GM12878 (cell line): ENCODE measurements at regions not wholly inside any gene's neighbourhood (a gene's known extent, or its start where the extent isn't known, plus 50 kb on each side); places are given as distances from the start of the nearest gene placed in this dataset.

ENCODE experiments used
- ATAC-seq: fragments of 200-7000 bp; cut with Tn5 transposase; 3 replicates; pipeline ENCODE4 v1.9.1; 2020; ENCODE audit warnings: mild to moderate bottlenecking, moderate library complexity
- BruUV-seq: library from RNA; stranded (reverse); fragments of 400-500 nt; replicated peaks from 2 replicates; lab custom pipeline; 2021; lab: Mats Ljungman, UMichigan
- CTCF ChIA-PET: fragments of 300-600 bp; sonication (Branson Sonifier 250); formaldehyde crosslinking; extraction: SDS; loops from one replicate; lab custom pipeline; 2021; ENCODE audit warnings: inconsistent platforms; lab: Yijun Ruan, JAX
- POLR2A ChIA-PET: fragments of 350-600 bp; formaldehyde crosslinking; extraction: SDS; loops from one replicate; lab custom pipeline; 2021; ENCODE audit warnings: inconsistent platforms; lab: Charles Lee
- RAD21 ChIA-PET: fragments of 300-600 bp; sonication (Branson Sonifier 250); formaldehyde crosslinking; loops from one replicate; lab custom pipeline; 2023; ENCODE audit warnings: antibody characterized with exemption; ENCODE audit not compliant: unreplicated experiment; lab: Charles Lee
- SMC1A ChIA-PET: fragments of 300-600 bp; sonication (Branson Sonifier 250); formaldehyde crosslinking; loops from one replicate; lab custom pipeline; 2023; ENCODE audit not compliant: unreplicated experiment, uncharacterized antibody; lab: Charles Lee
- DNase-seq: peaks from one replicate; pipeline ENCODE4 v3.0.0-alpha.2; 2011; ENCODE audit warnings: low read depth, low spot score
- FAIRE-seq: peaks from 3 replicates; lab custom pipeline; 2011; peaks lifted over from hg19 to GRCh38; lab: Jason Lieb, UNC
- H2AFZ ChIP-seq: 2 replicates; pipeline ENCODE4 v1.6.0; 2011; ENCODE audit warnings: low read depth, low read length, control low read depth; ENCODE audit not compliant: control insufficient read depth
- H3K27ac ChIP-seq: 2 replicates; pipeline ENCODE4 v1.5.1; 2011; ENCODE audit warnings: control low read depth; ENCODE audit not compliant: control insufficient read depth, insufficient read depth
- H3K27me3 ChIP-seq, 2 experiments: replicated peaks in 1 of 2; 2 replicates each; pipeline versions ENCODE4 v1.6.0 to v1.6.1; 2011; ENCODE audit warnings: low read length in 1 of 2; ENCODE audit not compliant: control insufficient read depth in 2 of 2, insufficient read depth in 2 of 2
- H3K36me3 ChIP-seq, 2 experiments: 2 replicates each; pipeline ENCODE4 v1.5.1; 2011; ENCODE audit warnings: low read length in 1 of 2; ENCODE audit not compliant: control insufficient read depth in 2 of 2, insufficient read depth in 2 of 2
- H3K4me1 ChIP-seq: 2 replicates; pipeline ENCODE4 v1.6.1; 2011; ENCODE audit warnings: mild to moderate bottlenecking, low read length, moderate library complexity, mixed read lengths; ENCODE audit not compliant: control insufficient read depth, insufficient read depth
- H3K4me2 ChIP-seq: 2 replicates; pipeline ENCODE4 v1.6.0; 2011; ENCODE audit warnings: control low read depth; ENCODE audit not compliant: control insufficient read depth, insufficient read depth
- H3K4me3 ChIP-seq: fragments of 200-600 bp; sonication (generic); 2 replicates; pipeline ENCODE4 v1.5.1; 2016
- H3K79me2 ChIP-seq: 2 replicates; pipeline ENCODE4 v1.6.0; 2011; ENCODE audit warnings: low read length; ENCODE audit not compliant: control insufficient read depth, insufficient read depth
- H3K9ac ChIP-seq: 2 replicates; pipeline ENCODE4 v1.8.0; 2011; ENCODE audit warnings: low read length, control low read depth, mixed read lengths; ENCODE audit not compliant: control insufficient read depth, insufficient read depth
- H3K9me3 ChIP-seq: replicated peaks from 3 replicates; pipeline ENCODE4 v1.5.1; 2011; ENCODE audit warnings: mild to moderate bottlenecking, low read length; ENCODE audit not compliant: control insufficient read depth, insufficient read depth
- H4K20me1 ChIP-seq: 2 replicates; pipeline ENCODE4 v1.6.0; 2011; ENCODE audit not compliant: control insufficient read depth, insufficient read depth
- BHLHE40 ChIP-seq, 2 experiments: fragments of 450-650 bp in 1 of 2; IDR thresholded peaks; 2 replicates each; pipeline ENCODE4 v1.6.1; 2011 to 2017; ENCODE audit warnings: low read depth in 2 of 2, borderline replicate concordance in 1 of 2, improper control_type of control experiment in 1 of 2, low read length in 1 of 2, mild to moderate bottlenecking in 1 of 2
- EED ChIP-seq: sonication (generic); IDR thresholded peaks from 2 replicates; pipeline ENCODE4 v1.6.1; 2016; ENCODE audit warnings: antibody characterized with exemption, low read depth
- GABPA ChIP-seq: IDR thresholded peaks from 2 replicates; pipeline ENCODE4 v1.6.1; 2014; ENCODE audit warnings: antibody characterized with exemption, low read depth, mild to moderate bottlenecking, inconsistent platforms
- GATAD2B ChIP-seq: fragments of 450-650 bp; conservative IDR thresholded peaks from 2 replicates; pipeline ENCODE4 v1.6.1; 2017; ENCODE audit warnings: low read depth, mild to moderate bottlenecking, moderate library complexity
- HDAC6 ChIP-seq: fragments of 200-600 bp; sonication (generic); IDR thresholded peaks from one replicate; pipeline ENCODE4 v1.8.0; 2017; ENCODE audit warnings: antibody characterized with exemption; ENCODE audit not compliant: unreplicated experiment
- IKZF2 ChIP-seq, 2 experiments: fragments of 450-650 bp; IDR thresholded peaks; 2 replicates each; pipeline ENCODE4 v1.6.1; 2017; ENCODE audit warnings: mild to moderate bottlenecking in 2 of 2, moderate library complexity in 2 of 2
- NFYB ChIP-seq: IDR thresholded peaks from 2 replicates; pipeline ENCODE4 v1.6.1; 2011; ENCODE audit warnings: low read depth, mild to moderate bottlenecking, low read length, improper control_type of control experiment, moderate library complexity; ENCODE audit not compliant: insufficient read depth
- SMC3 ChIP-seq: IDR thresholded peaks from 2 replicates; pipeline ENCODE4 v1.6.1; 2011; ENCODE audit warnings: low read length, improper control_type of control experiment, borderline replicate concordance
- SUZ12 ChIP-seq: fragments of 200-600 bp; sonication (generic); IDR thresholded peaks from one replicate; pipeline ENCODE4 v1.6.1; 2018; ENCODE audit warnings: antibody characterized with exemption, mild to moderate bottlenecking; ENCODE audit not compliant: unreplicated experiment
- WGBS: methylation state at CpG from one replicate; pipeline ENCODE4 v1.1.6; 2016; ENCODE audit warnings: low lambda C conversion rate; ENCODE audit not compliant: insufficient replicate concordance, insufficient coverage; ENCODE audit errors: missing lambda C conversion rate; 5-methylcytosine and 5-hydroxymethylcytosine counted together
- in situ Hi-C: fragments of 300-500 bp; cut with MboI; formaldehyde crosslinking; loops from 9 replicates; pipeline ENCODE4 v1.14.3; 2018; ENCODE audit warnings: mixed read lengths
- intact Hi-C: fragments of 100-400 bp; cut with micrococcal nuclease; formaldehyde crosslinking; loops from one replicate; pipeline ENCODE4 v1.14.2; 2022; ENCODE audit not compliant: unreplicated experiment
- TF ChIP-seq, protein P1 (sequence below): IDR thresholded peaks from 2 replicates; pipeline ENCODE4 v1.6.1; 2011; ENCODE audit warnings: mild to moderate bottlenecking, low read depth, low read length, moderate library complexity; ENCODE audit not compliant: insufficient replicate concordance
- TF ChIP-seq, protein P2 (sequence below), 3 experiments: IDR thresholded peaks in 2 of 3; conservative IDR thresholded peaks in 1 of 3; 2 replicates each; pipeline ENCODE4 v1.5.1; 2011; ENCODE audit warnings: low read depth in 3 of 3, low read length in 3 of 3, mild to moderate bottlenecking in 3 of 3, control low read depth in 2 of 3, moderate library complexity in 2 of 3, inconsistent platforms in 1 of 3, mixed read lengths in 1 of 3; ENCODE audit not compliant: control insufficient read depth in 2 of 3, insufficient read depth in 1 of 3; ENCODE audit errors: extremely low read depth in 1 of 3
- TF ChIP-seq, protein P3 (sequence below): fragments of 450-650 bp; conservative IDR thresholded peaks from 2 replicates; pipeline ENCODE4 v1.6.1; 2017; ENCODE audit warnings: mild to moderate bottlenecking, moderate library complexity
- TF ChIP-seq, protein P4 (sequence below): fragments of 150-350 bp; IDR thresholded peaks from 2 replicates; pipeline ENCODE4 v1.6.1; 2014; ENCODE audit warnings: mild to moderate bottlenecking, low read depth, low read length

DNA sequence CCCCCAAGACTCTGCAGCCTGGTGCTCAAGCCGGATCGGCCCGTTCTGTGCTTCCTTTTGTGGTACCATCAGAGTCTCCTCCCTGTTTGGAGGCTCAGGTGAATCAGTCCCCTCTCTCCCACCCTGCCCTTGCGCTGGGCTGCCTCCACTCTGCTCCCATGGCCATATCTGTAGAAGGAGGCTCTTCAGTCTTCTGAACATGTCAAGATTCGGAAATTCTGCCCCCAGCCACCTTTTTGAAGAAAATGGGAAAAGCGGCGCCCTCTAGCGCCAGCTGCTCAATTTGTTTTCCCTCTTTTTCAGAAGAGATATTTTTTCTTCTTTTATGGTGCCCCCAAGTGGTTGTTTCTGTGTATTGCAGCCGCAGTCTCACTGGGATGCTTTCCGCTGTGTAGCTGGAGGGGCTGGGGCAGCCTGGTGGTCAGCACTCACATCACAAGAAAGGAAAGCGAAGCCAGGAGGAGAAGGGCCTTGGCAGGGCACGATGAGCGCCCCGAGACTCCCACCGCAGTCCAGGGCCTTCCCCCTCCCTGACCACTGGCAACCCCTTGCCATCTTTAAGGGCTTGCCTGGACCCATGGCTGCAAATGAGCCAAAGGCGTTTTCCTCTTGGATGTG lies 58.4 kb upstream of the CACNA1E start:
- H3K4me2 ChIP-seq = peak overlapping the region; percentile 49
- peak; percentile 71 for ATAC-seq
- no peak for TF ChIP-seq GABPA
- 0 out of 4 replicates have a peak, but pooled peaks have one; percentile 21 to 39 for TF ChIP-seq IKZF2 (IDR thresholded peaks at IDR 0.05)
- TF ChIP-seq GATAD2B = no peak
- TF ChIP-seq SMC3 = peak; percentile 87
- TF ChIP-seq, protein P1, sequence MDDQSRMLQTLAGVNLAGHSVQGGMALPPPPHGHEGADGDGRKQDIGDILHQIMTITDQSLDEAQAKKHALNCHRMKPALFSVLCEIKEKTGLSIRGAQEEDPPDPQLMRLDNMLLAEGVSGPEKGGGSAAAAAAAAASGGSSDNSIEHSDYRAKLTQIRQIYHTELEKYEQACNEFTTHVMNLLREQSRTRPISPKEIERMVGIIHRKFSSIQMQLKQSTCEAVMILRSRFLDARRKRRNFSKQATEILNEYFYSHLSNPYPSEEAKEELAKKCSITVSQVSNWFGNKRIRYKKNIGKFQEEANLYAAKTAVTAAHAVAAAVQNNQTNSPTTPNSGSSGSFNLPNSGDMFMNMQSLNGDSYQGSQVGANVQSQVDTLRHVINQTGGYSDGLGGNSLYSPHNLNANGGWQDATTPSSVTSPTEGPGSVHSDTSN = no peak
- no peak for TF ChIP-seq BHLHE40 (IDR thresholded peaks at IDR 0.05; ENCODE audit: borderline replicate concordance in 1 of 2, low read depth in 2 of 2, low read length in 1 of 2)
- TF ChIP-seq HDAC6 = no peak
- TF ChIP-seq NFYB = no peak
- TF ChIP-seq SUZ12 = no peak
- TF ChIP-seq EED = no peak
- TF ChIP-seq, protein P2, sequence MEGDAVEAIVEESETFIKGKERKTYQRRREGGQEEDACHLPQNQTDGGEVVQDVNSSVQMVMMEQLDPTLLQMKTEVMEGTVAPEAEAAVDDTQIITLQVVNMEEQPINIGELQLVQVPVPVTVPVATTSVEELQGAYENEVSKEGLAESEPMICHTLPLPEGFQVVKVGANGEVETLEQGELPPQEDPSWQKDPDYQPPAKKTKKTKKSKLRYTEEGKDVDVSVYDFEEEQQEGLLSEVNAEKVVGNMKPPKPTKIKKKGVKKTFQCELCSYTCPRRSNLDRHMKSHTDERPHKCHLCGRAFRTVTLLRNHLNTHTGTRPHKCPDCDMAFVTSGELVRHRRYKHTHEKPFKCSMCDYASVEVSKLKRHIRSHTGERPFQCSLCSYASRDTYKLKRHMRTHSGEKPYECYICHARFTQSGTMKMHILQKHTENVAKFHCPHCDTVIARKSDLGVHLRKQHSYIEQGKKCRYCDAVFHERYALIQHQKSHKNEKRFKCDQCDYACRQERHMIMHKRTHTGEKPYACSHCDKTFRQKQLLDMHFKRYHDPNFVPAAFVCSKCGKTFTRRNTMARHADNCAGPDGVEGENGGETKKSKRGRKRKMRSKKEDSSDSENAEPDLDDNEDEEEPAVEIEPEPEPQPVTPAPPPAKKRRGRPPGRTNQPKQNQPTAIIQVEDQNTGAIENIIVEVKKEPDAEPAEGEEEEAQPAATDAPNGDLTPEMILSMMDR (IDR thresholded peaks at IDR 0.05 in 2 of 3, conservative IDR thresholded peaks at IDR 0.05 in 1 of 3; ENCODE audit: control insufficient read depth in 2 of 3, extremely low read depth in 1 of 3, insufficient read depth in 1 of 3, low read depth in 3 of 3, low read length in 3 of 3) = peak; percentile 87 to 100 (median 98)
- TF ChIP-seq, protein P3, sequence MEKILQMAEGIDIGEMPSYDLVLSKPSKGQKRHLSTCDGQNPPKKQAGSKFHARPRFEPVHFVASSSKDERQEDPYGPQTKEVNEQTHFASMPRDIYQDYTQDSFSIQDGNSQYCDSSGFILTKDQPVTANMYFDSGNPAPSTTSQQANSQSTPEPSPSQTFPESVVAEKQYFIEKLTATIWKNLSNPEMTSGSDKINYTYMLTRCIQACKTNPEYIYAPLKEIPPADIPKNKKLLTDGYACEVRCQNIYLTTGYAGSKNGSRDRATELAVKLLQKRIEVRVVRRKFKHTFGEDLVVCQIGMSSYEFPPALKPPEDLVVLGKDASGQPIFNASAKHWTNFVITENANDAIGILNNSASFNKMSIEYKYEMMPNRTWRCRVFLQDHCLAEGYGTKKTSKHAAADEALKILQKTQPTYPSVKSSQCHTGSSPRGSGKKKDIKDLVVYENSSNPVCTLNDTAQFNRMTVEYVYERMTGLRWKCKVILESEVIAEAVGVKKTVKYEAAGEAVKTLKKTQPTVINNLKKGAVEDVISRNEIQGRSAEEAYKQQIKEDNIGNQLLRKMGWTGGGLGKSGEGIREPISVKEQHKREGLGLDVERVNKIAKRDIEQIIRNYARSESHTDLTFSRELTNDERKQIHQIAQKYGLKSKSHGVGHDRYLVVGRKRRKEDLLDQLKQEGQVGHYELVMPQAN = no peak
- TF ChIP-seq, protein P4, sequence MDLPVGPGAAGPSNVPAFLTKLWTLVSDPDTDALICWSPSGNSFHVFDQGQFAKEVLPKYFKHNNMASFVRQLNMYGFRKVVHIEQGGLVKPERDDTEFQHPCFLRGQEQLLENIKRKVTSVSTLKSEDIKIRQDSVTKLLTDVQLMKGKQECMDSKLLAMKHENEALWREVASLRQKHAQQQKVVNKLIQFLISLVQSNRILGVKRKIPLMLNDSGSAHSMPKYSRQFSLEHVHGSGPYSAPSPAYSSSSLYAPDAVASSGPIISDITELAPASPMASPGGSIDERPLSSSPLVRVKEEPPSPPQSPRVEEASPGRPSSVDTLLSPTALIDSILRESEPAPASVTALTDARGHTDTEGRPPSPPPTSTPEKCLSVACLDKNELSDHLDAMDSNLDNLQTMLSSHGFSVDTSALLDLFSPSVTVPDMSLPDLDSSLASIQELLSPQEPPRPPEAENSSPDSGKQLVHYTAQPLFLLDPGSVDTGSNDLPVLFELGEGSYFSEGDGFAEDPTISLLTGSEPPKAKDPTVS = no peak

More for the DNA sequence above, 58.4 kb upstream of the CACNA1E start:
- WGBS = 14% methylated on average over 16 of the region's 16 CpGs
- in situ Hi-C loops = loop anchor here (5.0 kb wide), 1 partner anchor 238 kb away; no protein-coding TSS in a partner anchor
- Histone ChIP-seq H3K4me1 (peaks cover 30% of the 10 kb centered on the region), H3K27me3 (no peaks in the 10 kb centered on the region; a peak in 2 of 4 replicates), H3K9ac (no peak overlapping the region), H3K4me3 (no peak overlapping the region), H3K36me3 (no peaks in the 10 kb centered on the region), H2AFZ (peak overlapping the region; percentile 72), H3K79me2 (no peaks in the 10 kb centered on the region), H3K27ac (no peak overlapping the region), H4K20me1 (no peaks in the 10 kb centered on the region), H3K9me3 (peaks cover 1% of the 10 kb centered on the region; the same call in 2 of the 3 replicates)
- ChIA-PET SMC1A (interaction anchor here (0.6 to 2.4 kb wide), 18 partner anchors 12 to 909 kb away, joined by 3 to 25 read pairs (median 4); partner anchors contain the start of gene CACNA1E), RAD21 (interaction anchor here (0.6 to 2.1 kb wide), 25 partner anchors 9 to 630 kb away, joined by 3 to 33 read pairs (median 4); partner anchors contain the start of gene CACNA1E), CTCF (interaction anchor here (0.5 to 2.5 kb wide), 51 partner anchors 10 to 924 kb away, joined by 3 to 91 read pairs (median 4); partner anchors contain the start of gene CACNA1E), POLR2A (no interaction called here)
- DNase-seq (no peak), FAIRE-seq (peak; percentile 38)
- BruUV-seq = no TSS peak
- intact Hi-C loops = loop anchor here (1.0 to 10.0 kb wide), 3 partner anchors 108 to 540 kb away; no protein-coding TSS in a partner anchor
